ENCODE measurements at regions not wholly inside any gene's neighbourhood (a gene's known extent, or its start where the extent isn't known, plus 50 kb on each side); places are given as distances from the start of the nearest gene placed in this dataset.

GRCh38 chr11:110988671-110989070, 256.9 kb upstream of the POU2AF2 start:
- Mint-ChIP-seq H3K27me3 (ENCODE audit: low read depth) (peaks cover 4% of the 10 kb centered on the region), H3K4me1 (ENCODE audit: low read depth) (peaks cover 2% of the 10 kb centered on the region), H3K27ac (no peak overlapping the region), H3K9me3 (ENCODE audit: insufficient read depth) (no peaks in the 10 kb centered on the region), H3K4me3 (no peak overlapping the region), H3K36me3 (ENCODE audit: low read depth) (no peaks in the 10 kb centered on the region)
- no peak for ATAC-seq
- no peak for DNase-seq
- ChIA-PET CTCF (no interaction called here), POLR2A (no interaction called here)

DNA sequence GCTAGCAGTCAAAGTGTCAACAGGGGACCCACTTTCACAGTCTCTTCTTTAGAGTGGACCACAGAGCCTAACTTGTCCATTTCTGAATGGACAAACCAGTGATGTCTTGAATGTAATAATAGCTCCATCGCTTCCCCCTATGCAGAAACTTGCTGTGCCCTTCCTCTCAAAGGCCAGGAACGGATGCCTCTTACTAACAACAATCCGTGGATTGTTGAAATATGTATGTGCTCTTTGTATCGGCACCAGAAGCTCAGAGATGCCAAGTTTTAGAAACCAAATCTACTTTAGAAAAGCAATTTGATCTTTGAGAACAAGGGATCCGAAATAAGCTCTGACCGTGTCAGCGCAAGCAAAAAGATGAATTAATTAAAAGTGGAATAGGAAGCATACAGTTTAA, 259.5 kb upstream of the POU2AF2 start:
- CTCF ChIA-PET, result no interaction called here
- H3K27me3 Mint-ChIP-seq (ENCODE audit: low read depth), result peaks cover 4% of the 10 kb centered on the region
- H3K27ac Mint-ChIP-seq, result no peak overlapping the region
- no peaks in the 10 kb centered on the region for H3K9me3 Mint-ChIP-seq (ENCODE audit: insufficient read depth)
- H3K36me3 Mint-ChIP-seq (ENCODE audit: low read depth), result no peaks in the 10 kb centered on the region
- H3K4me1 Mint-ChIP-seq (ENCODE audit: low read depth), result no peaks in the 10 kb centered on the region
- DNase-seq (no peak), ATAC-seq (no peak)
- POLR2A ChIA-PET, result no interaction called here
- no peak overlapping the region for H3K4me3 Mint-ChIP-seq

DNA sequence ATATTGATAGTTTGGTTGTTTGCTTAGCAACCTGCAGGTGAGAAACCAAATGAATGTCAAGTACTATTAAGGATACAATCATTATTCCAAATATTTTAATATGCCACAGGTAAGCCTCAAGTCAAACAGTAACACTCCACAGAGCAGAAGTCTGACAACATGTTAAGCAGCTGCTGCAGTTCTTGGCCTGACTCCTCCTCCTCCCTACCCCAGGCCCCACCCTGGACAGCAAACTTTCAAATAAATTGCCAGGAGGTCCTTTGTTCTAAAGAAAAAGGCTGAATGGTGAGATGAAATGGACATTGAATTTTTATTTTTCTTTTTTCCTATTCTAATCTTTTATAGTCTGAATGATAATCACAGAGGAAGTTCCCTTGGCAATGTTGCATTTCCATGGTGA, 260.0 kb upstream of the POU2AF2 start:
- Mint-ChIP-seq H3K27me3 (ENCODE audit: low read depth) (peaks cover 4% of the 10 kb centered on the region), H3K4me1 (ENCODE audit: low read depth) (no peaks in the 10 kb centered on the region), H3K9me3 (ENCODE audit: insufficient read depth) (no peaks in the 10 kb centered on the region), H3K4me3 (no peak overlapping the region), H3K27ac (no peak overlapping the region), H3K36me3 (ENCODE audit: low read depth) (no peaks in the 10 kb centered on the region)
- ATAC-seq, result no peak
- ChIA-PET CTCF (no interaction called here), POLR2A (no interaction called here)
- no peak for DNase-seq

GRCh38 chr11:110984693-110985092, 260.8 kb upstream of the POU2AF2 start:
- Mint-ChIP-seq H3K27me3 (ENCODE audit: low read depth) (peaks cover 4% of the 10 kb centered on the region), H3K36me3 (ENCODE audit: low read depth) (no peaks in the 10 kb centered on the region), H3K4me1 (ENCODE audit: low read depth) (no peaks in the 10 kb centered on the region), H3K4me3 (no peak overlapping the region), H3K27ac (no peak overlapping the region), H3K9me3 (ENCODE audit: insufficient read depth) (no peaks in the 10 kb centered on the region)
- POLR2A ChIA-PET, result no interaction called here
- DNase-seq (no peak), ATAC-seq (no peak)
- CTCF ChIA-PET, result no interaction called here

GRCh38 chr11:110984147-110984546, 261.4 kb upstream of the POU2AF2 start:
- ATAC-seq, result no peak
- Mint-ChIP-seq H3K4me3 (no peak overlapping the region), H3K27me3 (ENCODE audit: low read depth) (peaks cover 4% of the 10 kb centered on the region), H3K36me3 (ENCODE audit: low read depth) (no peaks in the 10 kb centered on the region), H3K9me3 (ENCODE audit: insufficient read depth) (no peaks in the 10 kb centered on the region), H3K27ac (no peak overlapping the region), H3K4me1 (ENCODE audit: low read depth) (no peaks in the 10 kb centered on the region)
- CTCF ChIA-PET, result no interaction called here
- POLR2A ChIA-PET, result no interaction called here
- DNase-seq, result no peak

DNA sequence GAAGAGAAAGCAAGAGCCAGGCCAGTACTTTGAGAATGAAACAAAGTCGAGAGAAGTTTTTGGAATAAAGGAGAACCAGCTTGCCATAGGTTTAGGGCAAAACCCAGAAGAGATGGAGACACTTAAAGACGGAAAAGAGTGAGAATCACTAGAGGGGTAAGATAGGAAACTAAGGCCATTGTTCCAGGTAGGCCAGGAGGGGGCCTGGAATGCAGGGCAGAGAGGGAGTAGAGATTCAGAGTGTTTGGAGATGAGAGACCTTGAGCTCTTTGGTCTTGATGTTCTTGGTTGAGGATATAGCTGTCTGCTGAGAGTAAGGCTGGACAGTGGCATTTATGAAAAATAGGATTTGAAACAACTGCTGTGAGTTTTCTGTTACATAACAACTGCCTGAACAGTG, 263.3 kb upstream of the POU2AF2 start:
- no peak for ATAC-seq
- no peaks in the 10 kb centered on the region for H3K9me3 Mint-ChIP-seq (ENCODE audit: insufficient read depth)
- CTCF ChIA-PET, result no interaction called here

GRCh38 chr11:110979696-110980095, 265.8 kb upstream of the POU2AF2 start:
- Mint-ChIP-seq H3K27ac (no peak overlapping the region), H3K27me3 (ENCODE audit: low read depth) (no peaks in the 10 kb centered on the region), H3K36me3 (ENCODE audit: low read depth) (no peaks in the 10 kb centered on the region), H3K9me3 (ENCODE audit: insufficient read depth) (no peaks in the 10 kb centered on the region), H3K4me1 (ENCODE audit: low read depth) (no peaks in the 10 kb centered on the region), H3K4me3 (no peak overlapping the region)
- POLR2A ChIA-PET, result no interaction called here
- no peak for ATAC-seq
- CTCF ChIA-PET, result interaction anchor here (1.0 kb wide), 1 partner anchor 61 kb away, joined by 3 read pairs; no protein-coding TSS in a partner anchor
- DNase-seq, result no peak

More for the DNA sequence above, 263.3 kb upstream of the POU2AF2 start:
- no peaks in the 10 kb centered on the region for H3K4me1 Mint-ChIP-seq (ENCODE audit: low read depth)
- H3K36me3 Mint-ChIP-seq (ENCODE audit: low read depth), result no peaks in the 10 kb centered on the region
- no peak for DNase-seq
- peaks cover 4% of the 10 kb centered on the region for H3K27me3 Mint-ChIP-seq (ENCODE audit: low read depth)
- H3K27ac Mint-ChIP-seq, result no peak overlapping the region
- POLR2A ChIA-PET, result no interaction called here
- no peak overlapping the region for H3K4me3 Mint-ChIP-seq

DNA sequence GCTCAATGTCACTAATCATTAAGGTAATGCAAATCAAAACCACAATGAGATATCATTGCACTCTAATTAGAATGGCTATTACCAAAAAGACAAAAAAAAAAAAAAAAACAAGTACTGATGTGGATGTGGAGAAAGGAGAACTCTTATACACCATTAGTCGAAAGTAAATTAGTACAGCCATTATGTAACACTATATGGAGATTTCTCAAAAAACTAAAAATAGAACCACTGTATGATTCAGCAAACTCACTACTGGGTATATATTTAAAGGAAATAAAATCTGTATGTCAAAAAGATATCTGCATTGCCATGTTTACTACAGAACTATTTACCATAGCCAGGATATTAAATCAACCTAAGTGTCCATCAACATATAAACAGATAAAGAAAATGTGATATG, 265.4 kb upstream of the ARHGAP20 start:
- ATAC-seq, result no peak
- Mint-ChIP-seq H3K27me3 (ENCODE audit: low read depth) (no peaks in the 10 kb centered on the region), H3K4me1 (ENCODE audit: low read depth) (no peaks in the 10 kb centered on the region), H3K4me3 (no peak overlapping the region), H3K36me3 (ENCODE audit: low read depth) (no peaks in the 10 kb centered on the region), H3K27ac (no peak overlapping the region), H3K9me3 (ENCODE audit: insufficient read depth) (no peaks in the 10 kb centered on the region)
- ChIA-PET POLR2A (no interaction called here), CTCF (interaction anchor here (0.7 kb wide), 1 partner anchor 197 kb away, joined by 3 read pairs; no protein-coding TSS in a partner anchor)
- no peak for DNase-seq

DNA sequence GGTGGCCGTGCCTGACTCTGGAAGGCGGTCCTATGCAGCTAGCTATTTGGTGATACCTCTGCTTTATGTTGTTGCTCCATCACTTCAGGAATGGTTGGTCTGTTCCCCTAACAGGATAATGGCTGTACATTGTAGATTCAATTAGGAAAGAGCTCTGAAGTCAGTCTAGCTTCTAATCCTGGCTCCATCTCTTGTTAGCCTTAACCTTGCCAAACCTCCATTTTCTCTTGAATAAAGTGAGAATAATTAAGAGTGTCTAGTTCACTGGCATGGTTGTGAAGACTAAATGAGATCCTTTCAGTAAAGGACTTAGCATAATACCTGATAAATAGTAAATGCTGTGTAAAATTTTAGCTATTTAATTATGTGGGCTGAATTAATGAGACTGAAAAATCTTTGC, 262.5 kb upstream of the ARHGAP20 start:
- H3K36me3 Mint-ChIP-seq (ENCODE audit: low read depth), result no peaks in the 10 kb centered on the region
- no peak for DNase-seq
- no peaks in the 10 kb centered on the region for H3K9me3 Mint-ChIP-seq (ENCODE audit: insufficient read depth)
- no peak overlapping the region for H3K27ac Mint-ChIP-seq
- POLR2A ChIA-PET, result interaction anchor here (0.6 kb wide), 1 partner anchor 77 kb away, joined by 3 read pairs; no protein-coding TSS in a partner anchor
- H3K27me3 Mint-ChIP-seq (ENCODE audit: low read depth), result peaks cover 3% of the 10 kb centered on the region
- CTCF ChIA-PET, result no interaction called here
- no peak for ATAC-seq
- no peak overlapping the region for H3K4me3 Mint-ChIP-seq
- H3K4me1 Mint-ChIP-seq (ENCODE audit: low read depth), result no peaks in the 10 kb centered on the region

DNA sequence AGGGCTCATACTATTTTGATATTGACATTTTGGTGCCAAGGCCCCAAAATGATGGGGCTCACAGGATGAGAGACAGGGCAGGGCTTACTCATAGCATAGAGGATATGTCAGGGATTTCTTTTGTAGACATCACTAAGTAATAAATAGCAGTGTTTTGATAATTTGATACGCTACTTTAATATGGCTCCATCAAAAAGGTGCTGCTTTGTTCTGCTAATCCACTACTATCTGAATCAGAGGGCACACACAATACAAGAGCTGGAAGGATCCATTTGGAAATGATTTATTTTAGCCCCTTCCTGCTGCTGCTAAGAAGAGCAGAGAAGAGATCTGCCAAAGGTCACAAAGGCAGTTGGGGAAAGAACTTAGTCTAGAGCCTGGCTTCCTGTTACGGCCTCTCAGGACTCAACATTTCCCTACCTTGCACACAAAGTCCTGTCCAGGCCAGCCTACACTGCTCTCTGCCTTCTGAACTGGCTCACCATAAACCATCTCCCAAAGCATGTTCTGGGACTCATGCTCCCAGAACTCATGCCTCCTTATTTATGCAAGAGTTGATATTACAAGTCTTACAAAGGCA, 261.3 kb upstream of the ARHGAP20 start:
- CTCF ChIA-PET, result no interaction called here
- peaks cover 7% of the 10 kb centered on the region for H3K27me3 Mint-ChIP-seq (ENCODE audit: low read depth)
- H3K27ac Mint-ChIP-seq, result no peak overlapping the region
- DNase-seq (no peak), ATAC-seq (no peak)
- H3K36me3 Mint-ChIP-seq (ENCODE audit: low read depth), result no peaks in the 10 kb centered on the region
- POLR2A ChIA-PET, result no interaction called here
- H3K9me3 Mint-ChIP-seq (ENCODE audit: insufficient read depth), result no peaks in the 10 kb centered on the region
- no peaks in the 10 kb centered on the region for H3K4me1 Mint-ChIP-seq (ENCODE audit: low read depth)
- H3K4me3 Mint-ChIP-seq, result no peak overlapping the region

- Mint-ChIP-seq H3K27me3 (ENCODE audit: low read depth) (peaks cover 7% of the 10 kb centered on the region), H3K4me1 (ENCODE audit: low read depth) (no peaks in the 10 kb centered on the region), H3K27ac (no peak overlapping the region), H3K36me3 (ENCODE audit: low read depth) (no peaks in the 10 kb centered on the region), H3K9me3 (ENCODE audit: insufficient read depth) (no peaks in the 10 kb centered on the region), H3K4me3 (no peak overlapping the region)
- DNase-seq, result no peak
- ChIA-PET CTCF (no interaction called here), POLR2A (no interaction called here)
- no peak for ATAC-seq
Observed at GRCh38 chr11:110972640-110973039, 260.4 kb upstream of the ARHGAP20 start.

GRCh38 chr11:110972106-110972505, 259.9 kb upstream of the ARHGAP20 start:
- H3K27me3 Mint-ChIP-seq (ENCODE audit: low read depth), result peaks cover 7% of the 10 kb centered on the region
- DNase-seq (no peak), ATAC-seq (no peak)
- H3K9me3 Mint-ChIP-seq (ENCODE audit: insufficient read depth), result no peaks in the 10 kb centered on the region
- ChIA-PET CTCF (no interaction called here), POLR2A (no interaction called here)
- H3K4me3 Mint-ChIP-seq, result no peak overlapping the region
- no peaks in the 10 kb centered on the region for H3K36me3 Mint-ChIP-seq (ENCODE audit: low read depth)
- no peaks in the 10 kb centered on the region for H3K4me1 Mint-ChIP-seq (ENCODE audit: low read depth)
- no peak overlapping the region for H3K27ac Mint-ChIP-seq

- H3K4me1 Mint-ChIP-seq (ENCODE audit: low read depth), result no peaks in the 10 kb centered on the region
- no peaks in the 10 kb centered on the region for H3K9me3 Mint-ChIP-seq (ENCODE audit: insufficient read depth)
- ChIA-PET CTCF (no interaction called here), POLR2A (interaction anchor here (0.6 kb wide), 1 partner anchor 19 kb away, joined by 3 read pairs; no protein-coding TSS in a partner anchor)
- H3K36me3 Mint-ChIP-seq (ENCODE audit: low read depth), result no peaks in the 10 kb centered on the region
- no peak for ATAC-seq
- DNase-seq, result no peak
- H3K4me3 Mint-ChIP-seq, result no peak overlapping the region
- peaks cover 7% of the 10 kb centered on the region for H3K27me3 Mint-ChIP-seq (ENCODE audit: low read depth)
- H3K27ac Mint-ChIP-seq, result no peak overlapping the region
Observed at GRCh38 chr11:110971140-110971539, 258.9 kb upstream of the ARHGAP20 start.
